Limb (tissue), 2 donors: ENCODE measurements at regions not wholly inside any gene's neighbourhood (a gene's known extent, or its start where the extent isn't known, plus 50 kb on each side); places are given as distances from the start of the nearest gene placed in this dataset.
A peak's percentile ranks its signal among the peaks of the same experiment; 100 is the strongest.

Source experiments
- DNase-seq, 2 donors: peaks; one replicate each; pipeline ENCODE4 v3.0.0-alpha.2; 2016; ENCODE audit errors: extremely low spot score in 2 of 2

DNA sequence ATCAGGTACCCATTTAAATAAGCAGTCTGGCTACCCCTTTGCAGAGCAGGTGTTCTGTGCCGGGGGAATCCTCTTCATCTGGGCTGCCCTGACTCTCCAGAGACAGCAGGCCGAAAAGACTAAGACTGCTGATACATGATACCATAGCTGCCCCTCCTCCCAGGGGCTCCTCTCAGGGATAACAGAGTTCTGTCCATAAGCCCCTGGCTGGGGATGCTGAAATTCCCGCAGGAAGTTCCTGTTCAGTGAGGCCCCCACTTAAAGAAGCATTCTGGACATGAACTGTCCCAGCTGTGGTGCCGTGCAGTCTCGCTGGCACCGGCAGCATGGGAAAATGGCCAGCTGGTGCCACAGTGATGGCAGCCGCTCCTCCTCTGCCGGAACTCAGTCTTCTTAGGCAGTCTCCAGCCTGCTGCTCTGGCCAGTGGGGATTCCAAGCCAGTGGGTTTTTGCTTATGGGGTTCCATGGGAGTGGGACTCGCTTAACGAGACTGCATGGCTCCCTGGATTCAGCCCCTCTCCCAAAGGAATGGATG is 1026.2 kb downstream of the NAALADL2 start:
- DNase-seq, result peak in 1 of 2 donors; percentile 27

DNA sequence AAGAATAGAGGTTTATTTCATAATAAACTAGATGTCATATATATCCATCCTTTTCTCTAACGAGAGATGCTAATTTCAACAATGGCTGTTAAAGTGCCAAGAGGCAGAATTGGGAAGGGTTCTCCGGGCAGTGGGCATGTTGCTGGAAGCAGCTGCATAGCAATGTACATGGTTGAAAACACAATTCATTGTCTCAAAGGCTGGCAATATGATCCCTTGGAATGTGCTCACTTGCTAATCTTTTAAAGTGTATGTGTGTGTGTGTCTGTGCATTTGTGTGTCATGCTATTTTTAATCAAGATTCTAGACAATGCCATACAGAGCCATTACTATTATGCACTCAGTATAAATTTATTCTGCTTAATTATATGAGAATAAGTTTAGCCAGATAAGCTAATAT is 1020.3 kb downstream of the NAALADL2 start:
- DNase-seq, result no peak

DNA sequence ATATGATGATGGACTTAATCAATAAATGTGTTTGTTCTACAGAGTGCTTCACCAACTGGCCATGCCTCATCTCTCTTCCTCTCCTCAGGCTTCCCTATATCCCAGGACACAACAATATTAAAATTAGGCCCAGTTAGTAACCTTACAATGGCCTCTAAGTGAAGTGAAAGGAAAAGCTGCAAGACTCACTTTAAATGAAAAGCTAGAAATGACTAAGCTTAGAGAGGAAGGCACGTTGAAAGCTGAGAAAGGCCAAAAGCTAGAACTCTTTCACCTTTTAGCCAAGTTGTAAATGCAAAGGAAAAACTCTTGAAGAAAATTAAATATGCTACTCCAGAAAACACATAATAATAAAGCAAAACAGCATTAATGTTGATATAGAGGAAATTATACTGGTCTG is 1010.3 kb downstream of the NAALADL2 start:
- DNase-seq, result no peak

DNA sequence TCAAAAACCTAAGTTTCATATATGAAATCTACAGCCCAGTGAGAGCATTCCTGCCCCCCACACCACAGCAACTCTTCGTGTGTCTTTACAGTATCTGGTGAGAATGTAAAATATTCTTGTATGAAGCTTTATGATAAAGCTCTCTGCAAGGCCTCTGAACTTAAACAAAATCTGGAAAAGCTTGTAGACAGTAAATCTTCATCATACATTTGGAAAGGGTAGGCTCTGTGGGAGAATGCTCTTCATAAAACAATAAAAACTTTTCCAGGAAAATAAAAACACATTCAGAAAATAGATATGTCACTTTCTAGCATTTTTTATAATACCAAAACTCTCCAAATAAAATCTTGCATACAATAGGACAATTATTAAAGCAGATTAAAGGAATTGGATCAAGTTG is 1009.5 kb downstream of the NAALADL2 start:
- DNase-seq, result peak in 1 of 2 donors; percentile 27

DNA sequence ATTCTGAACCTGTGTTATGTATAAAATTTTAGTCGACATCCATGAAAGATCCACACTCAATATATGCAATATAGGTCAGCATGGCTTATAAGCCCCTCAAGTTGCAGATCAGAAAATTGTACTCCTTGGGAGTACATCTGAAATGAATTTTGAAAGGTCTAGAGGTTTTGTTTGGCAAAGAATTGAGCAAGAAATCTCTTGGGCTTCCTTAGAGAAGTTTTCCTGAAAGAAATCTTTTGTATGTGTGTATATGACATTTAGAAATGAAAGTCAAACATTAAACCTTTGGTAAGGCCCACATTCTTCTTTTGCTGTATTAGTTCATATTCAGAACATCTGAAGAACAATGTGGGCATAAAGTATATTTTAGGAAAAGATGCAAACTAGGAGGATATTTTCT is 1006.6 kb downstream of the NAALADL2 start:
- DNase-seq, result no peak

DNA sequence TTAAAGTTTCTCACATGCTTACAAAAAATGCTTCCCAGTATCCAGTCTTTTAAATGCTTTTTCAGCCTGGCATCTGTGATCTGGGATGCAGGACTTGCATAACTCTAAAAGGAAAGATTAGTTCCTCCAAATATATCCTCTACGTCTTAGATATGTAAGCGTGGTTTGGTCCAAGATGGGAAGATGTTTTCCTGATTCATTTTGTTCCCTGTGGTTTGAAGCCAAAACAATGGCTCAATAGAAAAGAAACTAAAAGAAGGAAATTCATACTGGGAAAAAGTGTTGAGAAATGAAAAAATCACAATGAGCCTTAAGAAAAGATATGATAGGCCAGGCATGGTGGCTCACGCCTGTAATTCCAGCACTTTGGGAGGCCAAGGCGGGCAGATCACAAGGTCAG is 1002.8 kb downstream of the NAALADL2 start:
- DNase-seq, result no peak
